A549 (cell line): ENCODE measurements at regions not wholly inside any gene's neighbourhood (a gene's known extent, or its start where the extent isn't known, plus 50 kb on each side); places are given as distances from the start of the nearest gene placed in this dataset.

Experiments
- ATAC-seq, 2 experiments: fragments of 200-7000 bp in 1 of 2; fragments of >200 bp in 1 of 2; cut with Nextera tagmentation in 1 of 2; cut with Tn5 transposase in 1 of 2; 3 replicates each; pipeline versions ENCODE4 v1.8.0 to v1.9.1; 2018 to 2020; ENCODE audit warnings: mild to moderate bottlenecking in 1 of 2, moderate library complexity in 1 of 2
- CTCF ChIA-PET: fragments of 300-600 bp; sonication (Branson Sonifier 250); formaldehyde crosslinking; extraction: SDS; loops from one replicate; lab custom pipeline; 2021; ENCODE audit warnings: antibody characterized with exemption, inconsistent platforms; lab: Yijun Ruan, JAX
- POLR2A ChIA-PET: fragments of 350-600 bp; formaldehyde crosslinking; extraction: SDS; loops from one replicate; lab custom pipeline; 2021; ENCODE audit warnings: antibody characterized with exemption, inconsistent platforms; lab: Yijun Ruan, JAX
- DNase-seq, 2 experiments: peaks; one replicate each; pipeline versions ENCODE4 v3.0.0 to v3.0.0-alpha.2; 2011 to 2016; ENCODE audit warnings: low read depth in 1 of 2, low spot score in 1 of 2
- FAIRE-seq: peaks from 2 replicates; lab custom pipeline; 2011; peaks lifted over from hg19 to GRCh38; lab: Jason Lieb, UNC
- H3K27ac ChIP-seq, 2 experiments: fragments of >200 bp; sonication (Bioruptor Twin); formaldehyde crosslinking; 3 replicates each; pipeline ENCODE4 v1.5.1; 2016 to 2017
- H3K4me1 ChIP-seq: fragments of >200 bp; sonication (Bioruptor Twin); formaldehyde crosslinking; 3 replicates; pipeline ENCODE4 v1.6.1; 2016
- H3K4me2 ChIP-seq: fragments of >200 bp; sonication (Bioruptor Twin); formaldehyde crosslinking; 3 replicates; pipeline ENCODE4 v1.6.1; 2016
- H3K4me3 ChIP-seq: fragments of >200 bp; sonication (Bioruptor Twin); formaldehyde crosslinking; 3 replicates; pipeline ENCODE4 v1.5.1; 2016
- H3K9me3 ChIP-seq: fragments of >200 bp; sonication (Bioruptor Twin); formaldehyde crosslinking; 3 replicates; pipeline ENCODE4 v1.6.1; 2016
- BCL3 ChIP-seq: fragments of >200 bp; sonication (Bioruptor Twin); formaldehyde crosslinking; IDR thresholded peaks from 3 replicates; pipeline ENCODE4 v1.6.1; 2016
- BHLHE40 ChIP-seq: IDR thresholded peaks from 2 replicates; pipeline ENCODE4 v1.6.1; 2012; ENCODE audit warnings: low read depth, low read length, inconsistent platforms
- CBX2 ChIP-seq: fragments of 200-600 bp; sonication (generic); IDR thresholded peaks from 2 replicates; pipeline ENCODE4 v1.6.1; 2016; ENCODE audit warnings: low read depth, mild to moderate bottlenecking, borderline replicate concordance
- CTCF ChIP-seq: fragments of >200 bp; sonication (Bioruptor Twin); formaldehyde crosslinking; IDR thresholded peaks from 3 replicates; pipeline ENCODE4 v1.5.1; 2016
- E2F6 ChIP-seq: IDR thresholded peaks from 2 replicates; pipeline ENCODE4 v1.6.1; 2012; ENCODE audit warnings: low read depth, borderline replicate concordance
- EHF ChIP-seq: fragments of 250-450 bp; sonication (Bioruptor Pico); IDR thresholded peaks from 2 replicates; pipeline ENCODE4 v1.5.0; 2020; ENCODE audit warnings: mild to moderate bottlenecking
- EHMT2 ChIP-seq: fragments of 200-600 bp; sonication (generic); IDR thresholded peaks from 2 replicates; pipeline ENCODE4 v1.6.1; 2016; ENCODE audit warnings: antibody characterized with exemption, low read depth, mild to moderate bottlenecking, moderate library complexity
- FOSL2 ChIP-seq, 2 experiments: fragments of 450-650 bp in 1 of 2; fragments of >200 bp in 1 of 2; sonication (Bioruptor Twin) in 1 of 2; formaldehyde crosslinking; IDR thresholded peaks; 2 replicates each; pipeline versions ENCODE4 v1.5.0 to v1.6.1; 2016 to 2020; ENCODE audit warnings: mild to moderate bottlenecking in 1 of 2, moderate library complexity in 1 of 2
- FOXS1 ChIP-seq: fragments of 250-450 bp; sonication (Bioruptor Pico); IDR thresholded peaks from 2 replicates; pipeline ENCODE4 v1.5.0; 2020; ENCODE audit warnings: mild to moderate bottlenecking, moderate library complexity
- HOXA7 ChIP-seq: fragments of 250-450 bp; sonication (Bioruptor Pico); IDR thresholded peaks from 2 replicates; pipeline ENCODE4 v1.5.0; 2020; ENCODE audit warnings: mild to moderate bottlenecking, moderate library complexity
- HOXB13 ChIP-seq: fragments of 250-450 bp; sonication (Bioruptor Pico); IDR thresholded peaks from 2 replicates; pipeline ENCODE4 v1.5.0; 2020; ENCODE audit warnings: low read depth, mild to moderate bottlenecking, moderate library complexity
- JUNB ChIP-seq: fragments of >200 bp; sonication (Bioruptor Twin); formaldehyde crosslinking; IDR thresholded peaks from 2 replicates; pipeline ENCODE4 v1.6.1; 2016
- KDM1A ChIP-seq: fragments of 200-600 bp; sonication (generic); IDR thresholded peaks from 2 replicates; pipeline ENCODE4 v1.6.1; 2016; ENCODE audit warnings: low read depth, mild to moderate bottlenecking
- MAFK ChIP-seq: fragments of 450-650 bp; IDR thresholded peaks from 2 replicates; pipeline ENCODE4 v1.6.1; 2014; ENCODE audit not compliant: partially characterized antibody
- MAZ ChIP-seq: fragments of 150-350 bp; IDR thresholded peaks from 2 replicates; pipeline ENCODE4 v1.6.1; 2014; ENCODE audit warnings: antibody characterized with exemption, low read depth, low read length, borderline replicate concordance
- MYC ChIP-seq: IDR thresholded peaks from 2 replicates; pipeline ENCODE4 v1.6.1; 2012; ENCODE audit warnings: mild to moderate bottlenecking, inconsistent platforms, low read length, improper control_type of control experiment, borderline replicate concordance
- NFE2L2 ChIP-seq: fragments of 150-350 bp; conservative IDR thresholded peaks from 2 replicates; pipeline ENCODE4 v1.6.1; 2014; ENCODE audit warnings: low read length
- NPAS2 ChIP-seq: fragments of 250-450 bp; sonication (Bioruptor Pico); IDR thresholded peaks from 2 replicates; pipeline ENCODE4 v1.8.0; 2022; ENCODE audit warnings: mild to moderate bottlenecking, moderate library complexity, borderline replicate concordance
- POLR2A ChIP-seq: IDR thresholded peaks from 2 replicates; pipeline ENCODE4 v1.6.1; 2012; ENCODE audit warnings: mild to moderate bottlenecking, low read length
- RAD21 ChIP-seq, 2 experiments: fragments of >200 bp in 1 of 2; sonication (Bioruptor Twin) in 1 of 2; formaldehyde crosslinking in 1 of 2; IDR thresholded peaks in 1 of 2; conservative IDR thresholded peaks in 1 of 2; 2 replicates in 1 of 2; 3 replicates in 1 of 2; pipeline ENCODE4 v1.6.1; 2012 to 2018; ENCODE audit warnings: inconsistent platforms in 1 of 2
- RCOR1 ChIP-seq: fragments of 150-350 bp; IDR thresholded peaks from 2 replicates; pipeline ENCODE4 v1.6.1; 2014; ENCODE audit warnings: antibody characterized with exemption, low read length, low read depth
- REST ChIP-seq: fragments of 200-600 bp; sonication (generic); IDR thresholded peaks from 2 replicates; pipeline ENCODE4 v1.6.1; 2016; ENCODE audit warnings: antibody characterized with exemption, mild to moderate bottlenecking, moderate library complexity
- SREBF2 ChIP-seq: fragments of 450-650 bp; IDR thresholded peaks from 2 replicates; pipeline ENCODE4 v1.6.1; 2014; ENCODE audit warnings: mild to moderate bottlenecking, moderate library complexity
- TP53 ChIP-seq: fragments of 250-450 bp; sonication (Bioruptor Pico); IDR thresholded peaks from 2 replicates; pipeline ENCODE4 v1.5.0; 2021; ENCODE audit warnings: mild to moderate bottlenecking, moderate library complexity
- ZNF302 ChIP-seq: fragments of 250-450 bp; sonication (Bioruptor Pico); IDR thresholded peaks from 2 replicates; pipeline ENCODE4 v1.9.0; 2021; ENCODE audit warnings: inconsistent platforms, mild to moderate bottlenecking, moderate library complexity
- WGBS: methylation state at CpG from one replicate; pipeline ENCODE4 v1.1.6; 2017; ENCODE audit errors: missing lambda C conversion rate; 5-methylcytosine and 5-hydroxymethylcytosine counted together

- ATAC-seq (peak in 1 of 2 experiments; percentile 56; a peak in 2 of 6 replicates), FAIRE-seq (no peak), DNase-seq (peak in 1 of 2 experiments; percentile 14)
- WGBS: 33% methylated on average over 1 of the region's 1 CpG
- ChIA-PET POLR2A (no interaction called here), CTCF (interaction anchor here (1.0 to 1.1 kb wide), 2 partner anchors 25 to 218 kb away, joined by 3 to 5 read pairs; no protein-coding TSS in a partner anchor)
- Histone ChIP-seq H3K9me3 (no peaks in the 10 kb centered on the region), H3K4me2 (no peak overlapping the region), H3K4me3 (no peak overlapping the region), H3K4me1 (peaks cover 4% of the 10 kb centered on the region; the same call in 1 of the 3 replicates), H3K27ac (peak overlapping the region in 1 of 2 experiments; percentile 16; a peak in 2 of 6 replicates)
- TF ChIP-seq CTCF: no peak
- TF ChIP-seq SREBF2: no peak
- no peak for TF ChIP-seq RCOR1
- TF ChIP-seq EHF (CRISPR knock-in tag): no peak
- TF ChIP-seq FOSL2 (IDR thresholded peaks at IDR 0.05): no peak
- peak; percentile 51 for TF ChIP-seq FOSL2 (CRISPR knock-in tag; IDR thresholded peaks at IDR 0.05)
- TF ChIP-seq JUNB: peak; percentile 34; the same call in 1 of the 2 replicates
- TF ChIP-seq E2F6: no peak
- 0 out of 5 replicates have a peak, but pooled peaks of 1 of the 2 experiments have one; percentile 3 for TF ChIP-seq RAD21 (conservative IDR thresholded peaks at IDR 0.05 in 1 of 2, IDR thresholded peaks at IDR 0.05 in 1 of 2)
- no peak for TF ChIP-seq MYC
Observed at GRCh38 chr3:181919375-181919774, 207.7 kb downstream of the SOX2 start.

- ChIA-PET CTCF (interaction anchor here (1.0 kb wide), 1 partner anchor 26 kb away, joined by 3 read pairs; no protein-coding TSS in a partner anchor), POLR2A (no interaction called here)
- TF ChIP-seq MAFK: no peak
- TF ChIP-seq ZNF302 (CRISPR knock-in tag): no peak
- TF ChIP-seq MAZ: no peak
- H3K4me1 ChIP-seq: peaks cover 4% of the 10 kb centered on the region; the same call in 1 of the 3 replicates
- no peak for FAIRE-seq
- ATAC-seq: no peak
- no peaks in the 10 kb centered on the region for H3K9me3 ChIP-seq
- DNase-seq: no peak
- no peak overlapping the region for H3K4me3 ChIP-seq
- H3K27ac ChIP-seq: no peak overlapping the region
- H3K4me2 ChIP-seq: no peak overlapping the region
- WGBS: 63% methylated on average over 3 of the region's 3 CpGs
Observed at GRCh38 chr3:181920409-181920808, 208.7 kb downstream of the SOX2 start.

GRCh38 chr3:181921220-181921619, 209.5 kb downstream of the SOX2 start:
- no peak overlapping the region for H3K27ac ChIP-seq
- no peak overlapping the region for H3K4me2 ChIP-seq
- DNase-seq: no peak
- no peak for ATAC-seq
- H3K4me3 ChIP-seq: no peak overlapping the region
- no peak for TF ChIP-seq NPAS2 (CRISPR knock-in tag)
- no peak for TF ChIP-seq REST
- TF ChIP-seq EHMT2: no peak
- TF ChIP-seq HOXA7 (CRISPR knock-in tag): no peak
- no peak for TF ChIP-seq NFE2L2
- no peak for TF ChIP-seq BHLHE40
- TF ChIP-seq TP53 (CRISPR knock-in tag): no peak
- TF ChIP-seq RCOR1: no peak
- TF ChIP-seq FOXS1 (CRISPR knock-in tag): no peak
- TF ChIP-seq MAFK: no peak
- TF ChIP-seq POLR2A: no peak
- TF ChIP-seq HOXB13 (CRISPR knock-in tag): no peak
- no peak for TF ChIP-seq KDM1A
- no peak for TF ChIP-seq ZNF302 (CRISPR knock-in tag)
- no peak for TF ChIP-seq CBX2
- no peak for TF ChIP-seq BCL3
- no peak for TF ChIP-seq E2F6
- peaks cover 4% of the 10 kb centered on the region; the same call in 1 of the 3 replicates for H3K4me1 ChIP-seq
- POLR2A ChIA-PET: no interaction called here
- FAIRE-seq: no peak
- CTCF ChIA-PET: no interaction called here
- WGBS: 80% methylated on average over 2 of the region's 2 CpGs
- H3K9me3 ChIP-seq: no peaks in the 10 kb centered on the region
